Tibial nerve (tissue), 4 donors: ENCODE measurements at regions not wholly inside any gene's neighbourhood (a gene's known extent, or its start where the extent isn't known, plus 50 kb on each side); places are given as distances from the start of the nearest gene placed in this dataset.
"Not testable (repeated sequence)": the region's sequence is repeated elsewhere in the genome, so short reads cannot be mapped to it uniquely, and the experiment has no call there.

Experiments
- CTCF ChIP-seq, 5 experiments: fragments of 200-600 bp in 3 of 5; fragments of 450-650 bp in 2 of 5; sonication (generic) in 3 of 5; IDR thresholded peaks; one replicate each; pipeline ENCODE4 v1.5.1; 2016 to 2019; ENCODE audit warnings: antibody characterized with exemption in 5 of 5, mild to moderate bottlenecking in 3 of 5, moderate library complexity in 2 of 5
- EP300 ChIP-seq, 2 donors: sonication (generic); formaldehyde crosslinking; IDR thresholded peaks; one replicate each; pipeline ENCODE4 v1.6.1; 2017; ENCODE audit warnings: antibody characterized with exemption in 2 of 2, mild to moderate bottlenecking in 1 of 2
- POLR2A ChIP-seq, 2 donors: fragments of 450-650 bp; IDR thresholded peaks; one replicate each; pipeline ENCODE4 v1.6.1; 2017; ENCODE audit warnings: antibody characterized with exemption in 2 of 2, mild to moderate bottlenecking in 2 of 2, moderate library complexity in 2 of 2

- TF ChIP-seq CTCF, POLR2A, EP300 (IDR thresholded peaks at IDR 0.05): not testable (repeated sequence)
These were observed 670.0 kb downstream of the SUCLG1 start for GRCh38 chr2:83788938-83789566.
